GM19395 (cell line): ENCODE measurements at regions not wholly inside any gene's neighbourhood (a gene's known extent, or its start where the extent isn't known, plus 50 kb on each side); places are given as distances from the start of the nearest gene placed in this dataset.

ENCODE experiments used
- ATAC-seq: cut with Tn5 transposase; IDR thresholded peaks from one replicate; pipeline ENCODE4 v1.9.1; 2021; ENCODE audit warnings: mild to moderate bottlenecking, moderate library complexity; ENCODE audit not compliant: unreplicated experiment

DNA sequence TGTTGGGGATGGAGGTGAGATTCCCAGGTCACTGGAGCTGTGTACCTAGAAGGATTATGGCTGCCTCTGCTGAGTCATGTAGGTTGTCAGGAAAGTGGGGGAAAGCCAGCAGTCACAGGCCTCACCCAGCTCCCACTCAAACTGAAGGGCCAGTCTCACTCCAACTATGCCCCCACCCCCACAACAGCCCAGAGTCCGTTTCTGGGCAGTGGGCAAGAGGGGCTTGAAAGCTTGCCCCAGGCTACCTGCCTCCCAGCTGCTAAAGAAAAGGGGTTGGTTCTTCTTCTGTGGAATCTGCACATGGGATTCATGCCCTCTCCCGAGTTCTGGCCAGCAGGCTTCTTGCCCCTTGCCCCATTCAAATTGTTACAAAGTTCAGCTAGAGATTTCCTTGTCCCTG, 116.0 kb upstream of the PGRMC2 start:
- no peak for ATAC-seq

DNA sequence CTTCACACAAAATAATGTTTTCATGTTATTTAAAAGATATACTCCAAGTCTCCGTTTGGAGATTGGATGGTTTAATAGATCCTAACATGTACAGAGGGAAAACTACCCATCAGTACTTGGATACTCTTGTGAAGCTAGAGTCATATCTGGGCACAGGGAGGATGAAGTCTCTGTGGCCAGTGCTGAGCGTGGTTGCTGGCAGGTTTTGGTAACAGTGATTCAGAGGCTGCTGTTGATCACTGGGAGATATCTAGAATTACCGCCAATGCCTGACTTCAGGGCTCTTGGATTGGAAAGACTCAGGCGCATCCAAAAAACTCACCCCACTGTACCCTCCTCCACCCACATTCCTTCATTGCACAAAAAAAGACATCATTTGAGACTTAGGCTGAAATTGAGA, 107.2 kb upstream of the PGRMC2 start:
- ATAC-seq = no peak

DNA sequence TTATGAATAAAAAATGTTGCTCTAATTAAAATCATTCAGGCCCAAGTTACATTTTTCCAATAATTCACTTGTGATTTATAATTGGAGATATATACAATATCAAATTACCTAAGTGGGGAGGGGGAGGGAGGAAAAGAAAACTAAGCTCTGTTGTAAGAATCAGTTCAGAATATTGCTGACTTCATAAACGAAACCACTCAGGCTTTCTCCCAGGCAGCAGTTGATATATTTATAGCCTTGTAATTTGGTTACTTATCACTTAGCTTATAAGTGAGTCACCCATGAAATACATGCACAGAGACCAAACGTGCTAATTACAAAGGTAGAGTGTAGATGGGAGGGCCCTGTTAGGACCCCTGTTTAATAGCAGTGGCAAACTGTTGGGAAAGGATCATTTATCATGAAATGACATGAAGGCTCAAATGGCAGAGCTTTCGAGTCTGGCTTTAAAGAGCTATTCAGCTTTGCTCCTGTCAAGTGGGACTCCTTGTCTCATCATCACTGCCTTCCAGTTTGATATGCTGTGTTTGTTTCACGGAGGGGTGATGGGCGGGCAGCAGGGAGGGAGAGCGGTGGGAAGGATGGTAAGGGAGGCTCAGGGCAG, 105.6 kb upstream of the PGRMC2 start:
- ATAC-seq = peak; percentile 78

DNA sequence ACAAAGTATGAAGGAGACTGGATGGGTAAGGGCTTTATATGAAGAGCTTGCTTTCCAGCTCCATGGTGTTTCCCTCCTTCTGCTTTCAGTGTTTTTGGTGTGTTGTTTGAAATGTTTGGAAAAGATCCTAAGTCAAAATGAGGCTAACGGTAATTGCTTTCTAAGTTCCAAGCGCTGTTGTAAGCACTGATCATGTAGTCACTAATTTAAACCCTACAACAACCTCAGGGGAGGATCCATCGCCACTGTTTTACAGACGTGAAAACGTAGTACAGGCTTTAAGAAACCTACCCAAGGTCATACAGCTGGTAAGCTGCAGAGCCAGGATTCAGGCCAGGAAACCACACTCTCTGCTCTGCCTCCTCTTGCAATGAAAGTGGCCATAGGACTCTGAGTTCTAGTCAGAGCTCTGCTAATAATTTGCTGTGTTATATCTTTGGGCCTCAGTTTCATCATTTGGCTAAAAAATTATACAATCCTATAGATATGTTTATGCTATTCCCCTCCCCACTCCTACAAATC, 102.9 kb upstream of the PGRMC2 start:
- ATAC-seq = no peak

DNA sequence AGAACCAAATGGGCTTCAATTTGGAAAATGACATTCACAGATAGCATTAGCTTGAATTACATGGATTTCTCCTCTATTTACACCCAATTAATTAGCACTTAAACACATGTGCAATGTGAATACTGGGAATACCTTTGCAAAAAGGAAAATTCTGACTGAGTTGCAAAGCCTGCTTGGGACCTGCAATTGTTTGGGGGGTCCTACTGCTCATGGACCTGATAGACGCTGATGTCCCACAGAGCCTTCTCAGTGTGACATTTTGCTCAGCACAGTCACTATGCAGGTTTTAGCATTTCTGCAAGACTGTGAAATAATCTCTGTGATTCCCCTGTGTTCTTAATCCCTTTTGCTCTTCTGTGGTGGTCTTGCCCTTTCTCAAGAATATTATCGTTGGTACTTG, 101.2 kb upstream of the PGRMC2 start:
- no peak for ATAC-seq

DNA sequence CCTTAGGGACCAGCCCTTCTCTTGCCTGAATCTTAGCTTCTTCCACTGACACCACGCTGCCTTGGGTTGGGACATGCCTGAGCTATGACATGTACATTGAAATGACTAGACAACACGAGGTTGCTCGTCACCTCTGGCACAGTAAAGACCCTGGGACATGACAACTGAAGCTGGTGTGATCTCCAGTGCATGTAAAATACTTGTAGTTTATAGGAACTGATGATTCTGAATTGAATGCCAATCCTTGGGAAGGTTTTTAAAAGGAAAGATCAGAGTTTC, 100.7 kb upstream of the PGRMC2 start:
- no peak for ATAC-seq

DNA sequence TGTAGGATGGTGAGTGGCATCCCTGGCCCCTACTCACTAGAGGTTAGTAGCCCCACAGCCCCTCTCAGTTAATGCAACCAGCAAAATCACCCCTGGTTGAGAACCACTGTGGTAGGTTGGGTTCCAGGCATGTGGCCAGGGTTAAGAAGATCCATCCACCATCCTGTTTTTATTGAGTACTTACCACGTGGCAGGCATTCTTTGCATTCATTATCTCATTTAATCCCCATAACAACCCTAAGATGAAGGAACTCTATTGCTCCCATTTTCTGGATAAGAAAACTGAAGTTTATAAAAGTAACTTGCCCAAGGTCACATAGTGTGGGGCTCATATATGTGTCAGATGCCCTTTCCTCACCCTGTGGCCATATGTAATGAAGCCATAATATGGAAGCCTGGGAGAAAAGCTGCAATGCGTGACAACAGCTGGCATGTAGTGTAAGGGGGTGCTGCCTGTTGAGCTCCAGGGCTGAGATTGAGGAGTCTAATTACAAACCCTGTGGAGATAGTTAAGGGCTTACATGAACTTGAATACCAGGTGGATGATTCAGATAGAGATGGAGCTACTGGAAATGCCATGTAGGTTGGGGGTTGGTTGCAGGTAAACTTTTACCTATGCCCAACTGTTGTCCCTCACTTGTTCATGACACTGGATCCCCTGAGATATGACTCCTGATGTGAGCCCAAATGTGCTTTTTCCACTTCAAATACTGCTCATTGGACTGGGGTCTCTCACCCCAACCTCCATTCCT, 100.2 kb upstream of the PGRMC2 start:
- ATAC-seq = no peak

DNA sequence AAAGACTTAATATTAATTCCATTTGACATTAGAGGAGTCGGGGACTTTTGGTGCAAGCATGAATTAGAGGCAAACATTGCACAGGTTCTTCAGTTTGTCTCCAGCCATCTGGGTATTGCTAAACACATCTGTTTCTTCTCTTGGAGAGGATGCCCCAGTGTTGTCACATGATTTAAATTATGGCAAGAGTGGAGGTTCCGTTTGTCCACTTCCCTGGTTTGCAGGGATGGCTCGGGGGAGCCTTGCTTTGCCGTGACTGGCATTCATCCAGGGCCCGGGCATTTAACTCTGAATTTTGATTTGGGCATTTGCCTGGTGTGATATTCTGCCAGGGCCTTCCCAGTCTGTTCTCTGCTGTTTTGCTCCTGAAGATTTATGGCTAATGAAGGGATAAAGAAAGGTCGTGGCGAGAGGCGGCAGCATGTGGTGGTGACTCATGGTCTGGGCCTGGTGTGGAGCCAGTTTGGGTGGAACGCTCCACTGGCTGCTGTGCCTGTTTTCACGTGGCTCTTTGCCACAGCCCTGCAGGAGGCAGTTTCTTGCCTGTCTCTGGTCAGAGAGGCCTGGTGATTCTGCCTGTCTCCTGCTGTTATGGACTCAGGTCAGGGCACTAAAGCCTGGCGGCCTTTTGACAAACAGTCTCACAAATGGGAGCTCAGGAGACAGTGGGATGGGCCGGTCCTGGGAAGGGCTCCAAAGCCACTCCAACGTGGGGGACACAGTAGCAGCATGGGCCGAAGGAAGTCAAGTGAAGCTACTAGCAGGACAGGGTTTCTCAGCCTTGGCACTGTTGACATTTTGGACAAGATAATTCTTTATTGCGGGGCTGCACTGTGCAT, 99.4 kb upstream of the PGRMC2 start:
- ATAC-seq = no peak

DNA sequence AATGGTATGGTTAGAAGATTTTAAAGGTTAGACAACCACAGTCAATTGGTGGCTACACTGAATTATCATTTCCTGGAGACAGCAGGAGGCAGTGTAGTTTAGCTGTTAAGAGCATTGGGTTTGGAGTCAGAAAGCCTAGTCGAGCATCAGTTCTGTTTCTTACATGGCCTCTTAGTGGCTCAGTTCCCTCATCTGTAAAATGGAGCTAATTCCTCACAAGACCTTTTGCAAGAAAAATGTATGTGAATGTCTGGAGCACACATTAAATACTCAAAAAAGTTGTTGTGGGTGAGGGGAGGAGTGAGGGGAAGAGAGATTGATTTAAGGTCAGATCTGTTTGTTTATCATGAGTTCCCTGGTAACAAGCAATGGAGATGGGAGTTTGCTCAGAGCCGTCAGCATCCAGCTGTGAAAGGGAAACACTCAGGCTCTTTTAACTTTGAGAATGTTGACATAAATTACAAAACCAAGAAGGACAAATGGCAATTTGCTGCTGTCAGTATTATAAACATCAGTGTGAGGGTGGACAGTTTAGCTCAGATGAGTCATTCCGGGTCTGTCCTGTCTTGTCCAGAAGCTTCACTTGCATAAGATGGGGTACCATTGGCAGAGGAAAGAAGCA, 98.2 kb upstream of the PGRMC2 start:
- ATAC-seq = no peak

DNA sequence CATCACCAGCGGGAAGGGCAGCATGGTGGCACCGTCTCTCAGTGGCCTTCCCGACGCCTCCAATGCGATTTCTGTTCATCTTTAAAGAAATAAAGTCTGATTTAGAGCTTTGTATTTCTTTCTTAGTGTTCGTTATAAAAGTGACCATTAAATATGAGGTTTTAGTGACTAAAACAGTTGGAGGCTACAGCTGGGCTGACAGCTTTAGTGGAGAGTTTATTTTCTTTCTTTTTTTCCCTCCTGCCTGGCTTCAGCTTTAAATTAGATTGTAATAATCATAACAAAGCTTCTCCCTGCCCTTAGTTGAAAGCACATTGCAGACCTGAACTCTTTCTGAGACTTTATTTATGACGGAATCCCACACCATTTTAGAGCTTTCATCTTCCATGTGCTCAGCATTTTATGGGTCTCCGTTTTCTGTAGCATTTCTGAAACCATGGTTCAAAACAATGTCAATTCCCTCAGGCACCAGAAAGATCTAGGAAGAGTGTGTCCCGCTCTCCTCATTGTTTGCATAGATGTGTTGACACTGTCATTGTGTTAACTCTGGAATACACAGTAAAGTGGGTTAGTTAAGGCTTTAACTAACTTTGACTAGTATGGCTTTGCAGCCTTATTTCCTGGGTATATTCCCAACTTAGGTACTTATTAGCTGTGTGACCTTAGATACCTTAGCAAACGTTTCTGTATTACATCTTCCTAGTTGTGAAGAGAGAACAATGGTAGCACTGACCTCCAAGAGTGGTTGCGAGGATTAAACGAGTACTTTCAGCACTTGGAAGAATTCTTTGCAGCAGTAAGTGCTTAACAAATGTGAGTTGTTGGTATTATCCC, 97.4 kb upstream of the PGRMC2 start:
- no peak for ATAC-seq

DNA sequence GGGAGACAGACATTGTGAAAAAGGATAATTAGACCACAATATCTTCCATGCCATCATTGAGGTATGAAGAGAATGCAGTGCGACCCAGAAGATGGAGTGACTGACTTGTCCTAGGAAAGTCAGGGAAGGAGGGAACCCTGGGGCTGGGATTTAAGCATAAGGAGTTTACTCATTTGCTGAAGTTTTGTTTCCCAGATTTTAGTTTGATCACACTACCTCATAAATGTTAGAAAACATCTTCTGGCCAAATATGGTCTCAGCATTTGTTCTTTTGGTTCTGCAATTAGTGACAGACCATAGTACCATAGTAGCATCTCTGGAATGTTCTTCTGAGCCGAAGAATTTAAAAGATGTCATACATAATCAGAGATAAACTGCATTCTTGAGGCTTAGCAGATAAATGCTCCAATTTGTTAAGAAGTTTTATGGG, 96.5 kb upstream of the PGRMC2 start:
- no peak for ATAC-seq

DNA sequence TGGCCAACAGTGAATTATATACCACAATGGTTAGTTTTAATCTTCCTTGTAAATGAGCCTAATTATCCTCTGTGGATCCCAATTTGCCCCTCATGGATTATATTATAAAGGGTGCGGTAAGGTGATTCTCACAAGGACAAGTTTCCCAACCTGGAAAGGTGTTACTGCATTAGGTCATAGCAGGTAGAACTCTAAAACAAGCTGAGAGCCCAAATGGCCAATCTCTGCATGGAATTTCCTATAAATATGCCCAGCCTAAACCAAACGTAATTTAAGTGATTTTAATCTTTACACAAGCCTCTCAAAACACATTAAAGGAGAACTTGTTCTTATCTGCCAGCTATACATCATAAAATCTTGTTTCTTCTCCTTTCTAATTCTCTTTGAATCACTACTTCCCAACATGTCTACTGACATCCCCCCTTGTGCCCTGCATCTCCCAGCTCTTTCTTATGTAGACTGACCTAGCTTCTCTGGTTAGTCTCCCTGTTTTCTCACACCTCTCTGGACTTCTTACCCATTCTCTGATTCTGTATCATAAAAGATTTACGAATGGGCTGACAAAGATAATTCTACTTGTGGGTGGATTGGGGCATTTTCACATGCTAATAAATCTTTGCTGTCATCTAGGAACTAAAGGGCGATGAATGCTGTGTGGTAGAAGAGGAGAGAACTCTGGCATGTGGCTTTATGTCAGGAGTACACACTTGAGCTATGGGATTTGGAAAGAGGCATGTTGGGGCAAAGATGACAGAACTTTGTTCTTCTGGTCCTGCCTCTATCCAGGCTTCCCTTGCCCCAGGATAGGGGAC, 94.3 kb upstream of the PGRMC2 start:
- no peak for ATAC-seq

DNA sequence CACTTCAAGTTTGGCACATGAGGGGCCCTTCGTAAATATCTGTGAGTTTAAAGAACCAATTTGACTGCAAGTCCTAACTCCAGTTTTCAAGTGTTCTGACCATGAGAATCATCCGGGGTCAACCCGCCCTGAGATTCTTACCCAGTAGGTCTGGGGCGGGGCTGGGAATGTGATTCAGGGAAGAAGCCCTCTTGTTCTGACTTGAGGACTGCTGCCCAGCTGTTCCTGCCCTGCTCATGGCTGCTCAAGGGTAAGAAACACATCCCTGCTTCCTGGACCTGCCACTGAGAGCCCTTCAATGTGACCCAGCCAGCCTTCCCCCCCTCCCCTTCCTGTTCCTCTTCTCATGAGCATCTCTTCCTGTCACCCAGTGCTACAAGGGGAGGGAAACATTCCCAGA, 92.7 kb upstream of the PGRMC2 start:
- no peak for ATAC-seq

DNA sequence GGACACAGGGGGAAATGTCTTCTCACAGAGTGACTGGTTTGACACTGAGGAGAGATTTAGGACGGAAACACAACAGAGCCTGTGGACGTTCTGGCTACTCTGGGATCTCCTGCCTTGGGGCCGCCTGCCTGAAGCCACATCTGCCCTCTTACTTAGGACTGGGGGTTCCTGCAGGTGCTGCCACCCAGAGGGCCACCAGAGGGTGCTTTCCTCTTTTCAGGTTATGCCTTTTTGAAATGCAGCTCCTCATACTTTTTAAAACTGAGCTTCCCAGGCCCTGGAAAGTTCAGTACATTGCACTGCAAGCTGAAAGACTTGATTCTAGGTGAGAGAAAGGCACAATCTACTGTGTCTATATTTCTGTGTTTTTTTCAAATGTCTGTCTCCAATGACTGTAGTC, 92.2 kb upstream of the PGRMC2 start:
- ATAC-seq = peak; percentile 66

DNA sequence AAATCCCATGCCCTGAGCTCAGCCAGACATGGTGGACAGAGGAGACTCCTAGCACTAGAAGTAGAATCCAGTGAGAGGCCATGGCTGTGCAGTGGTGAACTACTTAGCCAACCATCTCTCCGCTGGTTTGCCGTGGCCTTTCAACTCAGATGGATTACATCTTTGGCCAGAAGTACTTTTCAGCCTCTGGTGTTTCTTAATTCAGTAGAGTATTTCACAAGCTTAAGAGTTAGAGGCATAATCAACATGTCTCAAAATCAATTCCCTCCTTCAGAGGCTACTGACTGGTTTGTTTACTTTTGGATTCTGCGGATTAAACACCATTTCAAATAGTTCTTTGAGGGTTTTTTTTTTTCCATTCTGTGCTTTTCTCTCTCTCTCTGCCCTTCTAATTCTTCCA, 91.1 kb upstream of the PGRMC2 start:
- ATAC-seq = no peak

DNA sequence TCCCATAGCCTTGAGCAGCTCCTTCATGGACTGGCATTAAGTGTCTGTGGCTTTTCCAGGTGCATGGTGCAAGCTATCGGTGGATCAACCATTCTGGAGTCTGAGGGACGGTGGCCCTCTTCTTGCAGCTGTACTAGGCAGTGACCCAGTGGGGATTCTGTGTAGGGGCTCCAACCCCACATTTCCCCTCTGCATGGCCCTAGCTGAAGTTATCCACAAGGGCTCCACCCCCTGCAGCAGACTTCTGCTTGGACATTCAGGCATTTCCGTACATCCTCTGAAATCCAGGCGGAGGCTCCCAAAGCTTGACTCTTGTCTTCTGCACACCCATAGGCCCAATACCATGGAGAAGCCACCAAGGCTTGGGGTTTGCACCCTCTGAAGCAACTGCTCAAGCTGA, 89.3 kb upstream of the PGRMC2 start:
- no peak for ATAC-seq

DNA sequence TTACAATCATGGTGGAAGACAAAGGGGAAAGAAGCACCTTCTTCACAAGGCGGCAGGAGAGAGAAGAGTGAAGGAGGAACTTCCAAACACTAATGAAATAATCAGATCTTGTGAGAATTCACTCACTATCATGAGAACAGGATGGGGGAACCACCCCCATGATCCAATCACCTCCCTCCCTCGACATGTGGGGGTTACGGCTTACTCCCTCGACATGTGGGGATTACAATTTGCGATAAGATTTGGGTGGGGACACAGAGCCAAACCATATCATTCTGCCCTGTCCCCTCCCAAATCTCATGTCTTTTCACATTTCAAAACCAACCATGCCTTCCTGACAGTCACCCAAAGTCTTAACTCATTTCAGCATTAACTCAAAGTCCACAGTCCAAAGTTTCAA, 88.7 kb upstream of the PGRMC2 start:
- ATAC-seq = no peak

DNA sequence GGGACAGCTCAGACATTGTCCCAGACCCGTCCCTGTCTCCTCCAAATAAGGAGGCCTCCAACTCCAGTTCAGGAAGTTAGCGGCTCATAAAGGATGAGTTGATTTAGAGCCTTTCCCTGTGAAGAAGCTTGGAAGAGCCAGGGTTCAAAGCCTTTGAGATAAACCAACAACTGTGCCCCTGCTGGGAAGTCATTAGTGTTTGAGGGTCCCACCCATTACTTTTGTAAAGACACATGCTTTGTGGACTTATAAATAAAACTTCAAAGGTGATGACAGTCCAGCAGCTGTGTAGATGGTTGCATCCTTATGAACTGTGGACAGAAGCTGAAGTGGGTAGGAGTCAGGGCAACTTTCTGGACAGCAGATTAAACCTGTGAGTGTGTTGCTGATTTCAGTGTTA, 86.0 kb upstream of the PGRMC2 start:
- ATAC-seq = no peak

DNA sequence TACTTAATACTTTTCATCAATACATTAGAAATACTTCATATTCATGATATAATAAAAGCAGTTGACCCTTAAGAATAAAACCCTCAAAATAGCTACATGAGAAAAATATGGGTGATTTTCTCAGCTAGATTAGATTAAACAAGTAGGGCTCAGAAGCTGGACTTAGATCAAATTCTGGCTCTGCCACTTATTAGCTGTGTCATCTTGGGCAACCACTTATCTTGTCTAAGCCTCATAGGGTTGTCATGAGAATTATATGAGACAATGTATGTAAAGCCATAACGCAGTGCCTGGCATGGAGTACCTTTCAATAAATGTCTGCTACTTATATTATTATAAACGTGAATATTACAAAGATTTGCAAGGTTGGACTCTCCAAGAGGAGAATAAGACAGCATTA, 84.3 kb upstream of the PGRMC2 start:
- no peak for ATAC-seq
